ENCODE measurements at regions not wholly inside any gene's neighbourhood (a gene's known extent, or its start where the extent isn't known, plus 50 kb on each side); places are given as distances from the start of the nearest gene placed in this dataset.

DNA sequence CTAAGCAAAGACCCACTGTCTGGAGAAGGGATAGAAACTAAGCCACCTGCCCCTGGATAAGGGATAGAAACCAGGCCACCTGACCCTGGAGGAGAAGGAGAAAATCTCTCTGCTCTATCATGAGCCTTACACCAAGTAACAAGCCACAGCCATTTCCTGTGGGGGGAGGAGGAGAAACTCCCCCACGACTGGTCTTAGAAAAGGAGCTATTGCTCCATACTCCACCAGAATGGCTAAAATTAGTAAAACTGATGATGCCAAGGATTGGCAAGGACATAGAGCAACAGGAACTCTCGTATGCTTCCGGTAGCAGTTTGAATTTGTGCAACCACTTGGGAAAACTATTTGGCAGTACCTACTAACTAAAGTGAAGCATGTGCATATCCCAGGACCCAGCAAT, 70.8 kb downstream of the ACTL7B start:
- no peak for TF ChIP-seq CTCF (IDR thresholded peaks at IDR 0.05)
- TF ChIP-seq EZH2 (IDR thresholded peaks at IDR 0.05; ENCODE audit: borderline replicate concordance, insufficient read depth, low read depth, low read length, poor library complexity, severe bottlenecking) = no peak

Data from B cell (primary cell).